Embryonic facial prominence (tissue), 1 donor: ENCODE measurements at regions not wholly inside any gene's neighbourhood (a gene's known extent, or its start where the extent isn't known, plus 50 kb on each side); places are given as distances from the start of the nearest gene placed in this dataset.

Experiments
- DNase-seq: peaks from one replicate; pipeline ENCODE4 v3.0.0-alpha.2; 2016; ENCODE audit errors: extremely low spot score

DNA sequence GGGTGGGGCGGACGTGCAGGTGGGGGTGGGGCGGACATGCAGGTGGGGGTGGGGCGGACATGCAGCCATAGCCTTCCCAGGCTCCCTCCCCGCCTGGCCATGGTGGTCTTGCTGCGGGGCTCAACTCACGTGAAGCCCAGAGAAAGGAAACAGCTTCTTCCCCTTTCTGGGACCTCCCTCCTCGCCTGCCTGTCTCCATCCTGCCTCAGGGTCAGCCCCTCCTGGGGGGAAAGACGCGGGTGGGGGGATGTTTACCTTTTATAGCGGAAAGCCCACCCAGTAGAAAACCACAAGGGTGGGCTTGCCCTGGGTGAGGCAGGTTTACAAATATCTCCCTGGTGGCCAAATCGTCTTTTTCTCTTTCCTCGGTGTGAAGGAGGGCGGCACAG is 520.0 kb downstream of the GLRX3 start:
- no peak for DNase-seq

DNA sequence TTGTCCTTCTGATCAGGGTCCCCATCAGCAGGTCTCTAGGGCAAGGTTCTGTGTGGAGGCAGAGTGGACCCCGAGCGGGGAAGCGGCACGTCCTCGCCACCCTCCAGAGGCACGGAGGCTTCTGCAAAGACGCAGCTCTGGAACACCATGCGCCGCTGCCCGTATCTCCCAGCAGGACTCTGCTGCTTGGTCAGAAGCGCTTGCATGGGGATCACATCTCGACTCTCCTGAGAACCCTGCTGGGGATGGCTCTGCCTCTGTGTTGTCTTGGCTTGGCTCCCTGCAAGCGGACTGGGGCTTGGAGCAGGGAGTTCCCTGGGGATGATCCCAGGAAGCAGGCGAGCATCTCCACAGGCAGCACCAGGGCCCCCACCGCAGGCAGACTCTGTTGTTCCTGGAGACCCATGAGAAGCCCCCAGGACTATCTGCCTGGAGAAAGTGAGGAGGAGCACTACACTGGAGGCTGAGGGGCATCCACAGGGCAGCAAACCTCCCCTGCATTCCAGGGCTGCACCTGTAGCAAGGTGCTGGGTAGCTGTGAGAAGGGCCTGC is 520.5 kb downstream of the GLRX3 start:
- DNase-seq = no peak

DNA sequence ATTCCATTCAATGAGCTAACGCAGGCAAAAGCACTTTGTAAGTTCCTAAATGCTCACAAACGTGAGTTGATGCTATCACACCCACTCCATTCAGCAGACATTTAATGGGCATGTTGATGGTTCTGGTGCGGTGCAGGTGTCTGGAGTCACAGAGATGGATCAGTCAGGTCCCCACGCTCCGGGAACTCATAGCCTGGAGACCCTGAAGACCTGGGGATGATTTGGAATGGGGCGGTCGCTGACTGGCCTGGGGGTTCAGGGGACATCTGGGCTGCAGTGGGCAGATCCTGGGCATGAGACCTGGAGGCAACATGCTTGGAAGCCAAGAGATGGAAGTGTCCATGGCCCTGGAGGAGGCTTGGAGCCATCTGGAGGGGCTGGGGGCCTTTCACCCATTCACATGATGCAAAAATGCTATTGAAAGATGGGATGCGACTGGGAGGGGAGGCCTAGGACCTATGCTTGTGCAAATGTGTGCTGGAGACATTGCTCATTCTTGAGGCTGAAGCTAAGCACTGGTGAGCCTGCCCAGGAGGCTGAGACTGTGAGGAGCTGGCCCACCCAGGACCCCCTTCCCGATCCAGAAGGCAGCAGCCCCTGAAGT is 522.6 kb downstream of the GLRX3 start:
- no peak for DNase-seq

DNA sequence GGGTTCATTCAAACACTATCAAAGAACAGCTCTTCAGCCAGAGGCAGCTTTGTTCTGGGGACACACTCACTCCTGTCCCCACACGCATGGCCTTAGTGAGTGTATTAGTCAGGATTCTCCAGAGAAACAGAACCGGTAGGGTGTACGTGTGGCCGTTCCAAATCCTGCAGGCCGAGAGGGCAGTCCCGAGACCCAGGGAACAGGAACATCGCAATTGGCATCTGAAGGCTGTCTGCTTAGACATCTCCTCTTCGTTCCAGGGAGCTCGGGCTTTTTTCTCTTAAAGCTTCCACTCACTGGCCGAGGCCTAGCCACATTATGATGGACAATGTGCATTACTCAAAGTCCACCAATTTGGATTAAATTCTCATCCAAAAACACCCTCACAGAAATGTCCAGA is 523.3 kb downstream of the GLRX3 start:
- DNase-seq = no peak

DNA sequence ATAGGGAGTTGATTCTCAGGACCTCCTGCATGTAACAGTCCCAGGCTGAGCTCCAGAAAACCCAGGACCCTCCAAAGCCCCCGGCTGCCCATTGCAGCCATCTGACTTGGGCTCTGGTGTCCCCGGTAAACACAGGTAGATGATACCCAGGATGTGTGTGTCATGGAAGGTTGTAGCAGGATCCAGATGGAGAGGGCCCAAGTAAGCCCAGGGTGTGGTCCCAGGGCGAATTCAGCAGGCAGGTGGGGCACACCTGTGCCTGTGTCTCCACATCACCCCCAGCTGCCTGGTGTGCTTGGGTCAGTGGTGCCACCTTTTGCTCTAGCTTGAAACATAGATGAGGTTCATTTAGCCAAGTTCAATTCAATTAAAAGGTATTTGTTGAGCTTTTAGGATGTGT is 524.1 kb downstream of the GLRX3 start:
- DNase-seq = no peak

DNA sequence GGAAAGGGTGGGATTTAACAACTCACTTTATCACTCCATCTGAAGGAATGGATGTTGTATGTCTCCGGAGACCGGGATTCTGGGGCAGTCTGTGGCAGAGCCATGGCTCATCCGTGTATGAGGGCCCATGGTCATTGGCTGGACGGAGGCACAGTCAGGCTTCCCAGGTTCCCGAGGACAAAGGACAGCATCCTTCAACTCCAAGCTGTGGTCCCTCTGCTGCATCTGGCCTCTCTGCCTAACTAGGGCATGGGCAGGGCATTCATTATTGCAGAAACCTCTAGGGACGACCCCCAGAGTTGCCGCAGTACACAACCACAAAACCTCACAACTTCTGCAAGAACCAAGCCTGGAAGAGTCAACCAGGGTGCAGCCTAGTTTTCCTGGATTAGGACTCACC is 525.2 kb downstream of the GLRX3 start:
- DNase-seq = no peak

DNA sequence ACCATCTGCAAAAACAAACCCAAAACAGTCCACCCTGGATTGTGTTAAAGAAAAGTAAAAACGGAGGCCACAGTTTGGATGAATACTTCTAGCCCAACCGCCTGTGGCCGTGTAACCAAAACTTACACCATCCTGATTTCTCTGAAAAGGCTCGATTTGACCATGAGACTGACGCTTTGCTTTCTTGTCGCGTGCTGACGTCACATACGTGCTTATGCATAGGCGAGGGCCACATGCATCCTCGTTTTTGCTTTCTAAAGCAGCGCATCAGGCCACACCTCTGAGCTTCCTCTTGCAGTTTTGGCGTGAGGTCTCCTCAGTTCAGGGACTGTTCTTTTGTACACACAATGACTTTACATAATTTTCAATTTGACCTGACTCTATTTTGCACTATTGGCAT is 526.6 kb downstream of the GLRX3 start:
- no peak for DNase-seq

DNA sequence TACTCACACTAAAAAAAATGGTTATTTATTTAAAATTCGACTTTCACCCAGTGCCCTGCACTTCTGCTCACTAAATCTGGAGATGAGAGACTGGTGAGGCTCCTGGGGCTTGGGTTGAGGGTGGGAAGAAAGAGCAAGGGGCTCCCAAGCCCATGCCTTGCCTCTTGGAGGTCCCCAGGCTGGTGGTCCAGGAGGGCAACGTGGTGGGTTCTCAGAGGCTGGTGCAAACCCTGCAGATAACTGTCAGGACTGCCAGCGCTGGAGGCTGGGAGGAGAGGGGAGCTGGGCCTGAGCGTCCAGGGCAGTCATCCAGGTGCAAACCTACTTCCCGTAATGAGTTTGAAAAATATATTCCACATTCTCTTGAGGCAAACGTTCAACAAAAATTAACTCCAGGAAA is 528.3 kb downstream of the GLRX3 start:
- no peak for DNase-seq

DNA sequence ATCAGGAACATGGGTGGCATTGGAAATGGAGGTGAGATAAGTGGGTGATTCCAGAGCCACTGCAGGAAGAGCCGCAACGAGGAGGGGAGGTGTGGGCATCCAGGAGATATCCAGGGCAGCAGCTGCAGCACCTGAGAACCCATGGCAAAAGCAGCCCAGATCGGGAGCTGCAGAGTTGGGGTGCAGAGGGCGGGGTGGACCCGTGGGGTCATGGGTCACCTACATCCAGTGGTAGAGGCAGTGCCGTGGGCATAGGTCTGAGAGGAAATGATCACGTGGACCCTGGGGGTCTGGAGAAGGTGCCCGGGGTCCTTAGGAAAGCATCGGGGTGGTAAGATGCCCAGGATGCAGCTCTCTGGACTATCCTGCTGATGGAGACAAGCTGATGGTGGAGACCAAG is 530.0 kb downstream of the GLRX3 start:
- no peak for DNase-seq

DNA sequence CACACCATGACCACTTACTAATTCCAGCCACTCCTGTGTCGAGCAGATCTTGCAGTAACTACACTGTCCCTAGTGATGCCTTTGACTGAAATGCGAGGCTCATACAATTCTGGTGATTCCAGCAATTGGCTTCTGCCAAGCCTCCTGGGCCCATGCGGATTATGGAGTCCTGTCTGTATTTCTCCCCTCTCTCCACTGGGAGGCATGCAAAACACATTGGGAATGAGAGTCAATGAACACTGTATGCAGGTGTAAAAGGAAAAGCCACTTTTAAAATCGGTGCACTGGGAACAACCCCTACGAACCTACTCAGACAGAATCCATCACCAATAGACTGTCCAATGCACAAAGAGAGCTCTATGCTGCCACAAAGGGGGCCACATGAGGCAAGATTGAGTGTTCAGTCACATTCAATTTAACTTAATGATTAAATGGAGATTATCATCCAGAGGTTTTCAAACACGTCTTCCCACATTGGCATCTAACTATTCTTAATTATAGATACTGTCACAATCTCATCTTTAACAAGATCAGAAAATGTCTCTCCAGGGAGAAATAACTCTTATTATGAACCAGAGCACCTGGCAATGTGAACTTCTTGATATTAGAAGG is 550.6 kb downstream of the GLRX3 start:
- no peak for DNase-seq

DNA sequence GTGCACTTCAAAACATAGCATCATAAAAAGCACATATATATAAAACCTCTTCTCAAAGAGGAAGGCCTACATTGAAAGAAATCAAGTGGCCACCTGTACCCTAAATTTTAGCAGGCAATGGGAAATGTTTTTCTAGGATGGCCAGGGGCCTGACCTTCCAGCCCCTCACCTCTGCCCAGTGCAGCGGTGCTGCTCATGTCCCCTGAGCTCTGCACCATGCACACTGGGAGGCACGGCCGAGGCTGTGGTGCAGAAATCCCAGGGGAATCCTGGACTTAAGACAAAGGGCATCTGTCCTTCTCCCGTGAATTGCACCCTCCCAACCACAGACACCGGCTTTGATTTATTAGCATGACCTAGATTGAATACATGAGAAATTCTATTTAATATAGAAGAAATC is 551.4 kb downstream of the GLRX3 start:
- no peak for DNase-seq

DNA sequence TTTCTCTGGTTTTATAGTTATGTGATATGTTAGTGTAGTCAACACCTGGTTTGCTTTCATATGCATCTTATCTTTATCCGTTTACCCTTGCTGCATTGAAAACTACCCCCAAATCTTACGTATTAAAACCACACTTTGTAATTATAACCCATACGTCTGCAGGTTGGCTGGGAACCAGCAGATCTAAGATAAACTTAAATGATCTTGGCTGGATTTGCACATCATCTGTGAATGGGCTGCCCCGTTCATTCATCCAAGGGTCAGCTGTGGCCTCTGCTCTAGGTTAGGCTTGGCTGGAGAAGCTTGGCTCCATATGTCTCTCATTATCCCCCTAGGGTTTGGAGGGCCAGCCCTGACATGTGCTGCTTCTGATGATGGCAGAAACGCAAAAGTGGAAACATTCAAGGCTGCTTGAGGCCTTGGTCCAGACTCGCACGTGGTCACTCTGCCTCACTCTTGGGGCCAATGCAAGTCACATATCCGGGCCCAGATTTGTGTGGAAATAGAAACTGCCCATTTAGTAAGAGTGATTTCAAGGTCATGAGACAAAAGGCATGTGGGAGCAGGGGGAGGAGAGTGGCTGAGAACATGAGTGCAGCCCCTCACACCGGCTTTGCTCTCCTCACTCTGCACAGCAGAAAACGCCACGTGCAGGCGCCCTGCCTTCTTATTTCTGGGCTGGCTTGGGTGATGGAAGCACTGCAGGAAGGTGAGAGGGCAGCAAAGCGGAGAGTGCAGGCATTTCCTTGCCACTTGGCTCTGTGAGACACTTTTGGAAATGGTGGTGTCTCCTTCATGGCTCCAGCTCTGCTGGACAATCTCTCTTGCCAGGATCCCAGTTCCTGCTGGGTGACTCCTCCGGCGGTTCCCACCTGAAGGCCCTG is 553.8 kb downstream of the GLRX3 start:
- DNase-seq = no peak

DNA sequence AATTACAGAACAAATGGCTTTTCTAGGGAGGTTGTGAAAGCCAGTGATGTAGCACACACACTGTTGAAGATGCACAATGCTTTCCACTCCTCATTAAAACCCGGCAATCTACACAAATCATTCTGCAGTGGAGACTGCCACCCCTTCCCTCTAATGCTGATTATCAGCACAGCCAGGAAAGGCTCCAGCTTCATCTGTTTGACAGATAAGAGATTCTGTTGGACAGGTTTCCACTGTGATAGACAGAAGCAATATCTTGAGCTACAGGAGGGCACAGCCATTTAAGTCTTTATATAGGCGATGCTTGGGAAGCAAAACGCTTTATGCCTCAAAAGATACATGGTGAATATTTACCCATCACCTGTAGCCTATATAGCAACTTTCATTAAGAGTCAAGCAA is 555.6 kb downstream of the GLRX3 start:
- DNase-seq = no peak

DNA sequence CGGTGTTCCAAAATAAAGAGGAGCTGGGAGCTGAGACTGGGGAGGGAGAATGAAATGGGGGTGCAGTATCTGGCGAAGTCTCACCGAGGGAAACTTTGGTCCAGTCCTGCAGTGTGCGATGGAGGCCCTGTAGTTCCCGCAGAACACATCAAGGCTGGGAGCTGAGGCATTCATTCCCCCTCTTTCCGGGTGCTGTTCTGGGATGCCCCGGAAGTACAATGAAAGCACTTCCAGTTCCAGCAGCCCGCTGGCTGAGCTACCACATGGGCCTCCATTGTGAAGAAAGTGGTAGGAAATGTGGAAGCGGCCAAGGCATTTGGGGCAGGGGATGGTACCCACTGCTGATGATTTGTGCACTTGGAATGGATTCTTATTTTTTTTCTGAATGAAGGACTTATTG is 560.7 kb downstream of the GLRX3 start:
- no peak for DNase-seq

DNA sequence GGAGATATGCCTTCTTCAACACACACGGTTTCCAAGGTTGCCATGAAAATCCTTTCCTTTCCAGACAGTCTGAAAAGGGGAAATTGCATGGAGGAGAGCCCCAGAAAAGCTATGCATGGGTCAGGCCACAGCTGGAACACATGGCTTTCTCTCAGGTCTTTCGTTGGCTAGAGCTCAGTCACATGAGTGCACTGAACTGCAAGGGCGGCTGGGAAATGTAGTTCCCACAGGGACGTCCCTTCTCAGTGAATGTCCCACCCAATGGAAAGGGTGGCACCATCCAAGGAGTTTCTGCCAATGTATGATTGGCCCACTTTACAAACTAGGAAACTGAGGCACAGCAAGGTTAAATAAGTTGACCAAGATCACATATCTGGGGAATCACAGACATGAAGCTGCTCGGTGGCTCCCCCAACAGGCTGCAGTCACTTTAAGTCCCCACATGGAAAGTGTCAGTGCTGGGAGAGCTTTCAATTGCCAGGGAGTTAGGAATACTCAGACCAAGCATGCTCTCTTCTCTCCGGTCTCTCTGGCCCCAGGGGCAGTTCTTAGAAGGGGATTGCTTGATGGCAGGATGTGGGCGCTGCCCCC is 571.3 kb downstream of the GLRX3 start:
- no peak for DNase-seq

DNA sequence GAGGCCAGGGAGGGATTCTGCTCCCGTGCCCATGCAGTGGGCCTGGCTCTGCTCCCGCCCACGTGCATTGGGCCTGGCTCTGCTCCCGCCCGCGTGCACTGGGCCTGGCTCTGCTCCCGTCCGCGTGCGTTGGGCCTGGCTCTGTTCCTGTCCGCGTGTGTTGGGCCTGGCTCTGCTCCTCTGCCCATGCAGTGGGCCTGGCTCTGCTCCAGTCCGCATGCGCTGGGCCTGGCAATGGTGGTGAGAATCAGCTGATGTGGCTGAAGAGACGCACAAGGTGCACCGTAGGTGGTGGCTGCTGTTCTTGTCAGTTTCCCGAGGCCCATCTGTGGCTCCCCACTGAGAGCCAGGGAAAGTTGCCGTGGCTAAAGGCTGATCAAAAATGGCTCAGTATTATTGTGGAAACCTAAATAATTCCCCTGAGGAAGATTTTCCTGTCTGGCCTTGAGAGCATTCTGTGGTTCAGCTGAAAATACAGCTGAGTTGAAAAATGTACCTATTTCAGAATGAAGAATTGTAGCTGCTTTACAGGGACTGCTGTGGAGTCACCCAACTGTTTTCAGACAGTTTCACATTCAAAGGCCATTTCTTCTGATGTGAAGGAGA is 572.4 kb downstream of the GLRX3 start:
- no peak for DNase-seq

DNA sequence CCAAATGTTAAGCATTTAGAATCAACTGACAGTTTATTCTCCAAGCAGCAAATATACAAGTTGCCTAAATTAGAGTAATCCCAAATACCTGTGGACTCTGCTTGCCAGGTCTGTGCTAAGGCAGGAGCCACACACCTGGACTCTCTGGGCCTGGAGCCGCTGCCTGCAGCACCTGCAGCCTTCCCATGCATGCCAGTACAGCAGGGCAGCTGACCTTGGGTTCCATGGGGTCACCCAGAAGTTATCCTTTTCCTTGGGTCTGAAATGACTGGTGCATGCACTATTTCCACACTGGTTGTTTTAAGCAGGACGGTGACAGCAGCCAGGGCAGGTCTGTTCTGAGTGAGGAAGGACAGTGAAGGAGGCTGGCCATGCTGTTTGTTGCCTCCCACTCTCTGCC is 573.2 kb downstream of the GLRX3 start:
- DNase-seq = no peak

DNA sequence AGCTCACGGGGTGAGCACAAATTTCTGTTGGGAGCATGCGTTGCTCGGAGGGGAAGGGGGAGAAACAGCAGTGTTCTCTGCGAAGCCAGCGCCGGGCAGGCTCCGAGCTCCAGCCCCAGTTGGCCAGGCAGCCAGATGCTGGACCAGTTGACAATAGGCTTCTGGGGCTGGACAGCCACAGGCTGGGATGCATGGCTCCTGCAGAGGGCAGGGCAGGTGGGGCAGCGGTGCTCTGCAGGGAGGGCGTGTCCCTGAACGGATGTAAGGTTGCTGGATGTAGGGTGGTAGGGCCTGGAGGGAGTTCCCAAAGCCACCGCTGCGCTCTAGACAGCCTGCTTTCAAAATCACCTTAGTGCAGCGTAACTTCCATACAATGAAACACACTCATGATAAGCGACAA is 574.9 kb downstream of the GLRX3 start:
- no peak for DNase-seq

DNA sequence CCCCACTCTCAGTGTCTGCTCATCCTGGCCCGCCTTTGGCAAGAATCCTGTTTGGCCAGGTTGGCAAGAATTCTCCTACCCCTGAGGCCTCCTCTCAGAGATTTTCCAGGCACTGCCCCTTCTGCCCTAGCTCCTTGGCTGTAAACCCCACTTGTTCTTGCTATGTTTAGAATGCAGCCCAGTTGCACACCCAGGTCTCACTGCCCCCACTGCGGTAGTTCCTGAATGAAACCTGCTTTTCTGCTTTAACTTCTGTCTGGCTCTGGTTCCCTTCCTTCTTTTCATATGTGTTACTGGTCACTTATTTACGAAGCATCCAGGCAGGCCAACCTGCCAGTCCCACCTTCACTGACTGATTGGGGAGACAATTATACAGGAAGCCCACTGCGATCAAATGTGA is 576.9 kb downstream of the GLRX3 start:
- DNase-seq = no peak

DNA sequence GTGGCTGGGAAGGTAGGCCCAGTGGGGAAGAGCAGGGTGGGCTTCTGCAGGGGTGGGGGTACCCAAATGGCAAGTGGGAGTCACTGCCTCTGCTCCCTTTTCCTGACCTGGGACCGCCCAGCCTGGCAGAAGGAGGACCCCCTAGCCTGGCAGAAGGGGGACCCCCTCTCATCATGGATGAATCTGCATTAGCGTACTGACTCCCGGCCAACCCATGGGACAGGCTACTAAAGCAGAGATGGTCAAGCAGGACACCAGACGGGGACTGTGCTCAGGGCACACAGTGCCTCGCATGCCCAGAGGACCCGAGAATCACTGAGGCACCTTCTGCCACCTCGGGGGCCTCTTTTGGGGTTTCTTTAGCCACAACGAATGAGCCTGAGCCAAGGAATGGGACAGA is 577.5 kb downstream of the GLRX3 start:
- no peak for DNase-seq

DNA sequence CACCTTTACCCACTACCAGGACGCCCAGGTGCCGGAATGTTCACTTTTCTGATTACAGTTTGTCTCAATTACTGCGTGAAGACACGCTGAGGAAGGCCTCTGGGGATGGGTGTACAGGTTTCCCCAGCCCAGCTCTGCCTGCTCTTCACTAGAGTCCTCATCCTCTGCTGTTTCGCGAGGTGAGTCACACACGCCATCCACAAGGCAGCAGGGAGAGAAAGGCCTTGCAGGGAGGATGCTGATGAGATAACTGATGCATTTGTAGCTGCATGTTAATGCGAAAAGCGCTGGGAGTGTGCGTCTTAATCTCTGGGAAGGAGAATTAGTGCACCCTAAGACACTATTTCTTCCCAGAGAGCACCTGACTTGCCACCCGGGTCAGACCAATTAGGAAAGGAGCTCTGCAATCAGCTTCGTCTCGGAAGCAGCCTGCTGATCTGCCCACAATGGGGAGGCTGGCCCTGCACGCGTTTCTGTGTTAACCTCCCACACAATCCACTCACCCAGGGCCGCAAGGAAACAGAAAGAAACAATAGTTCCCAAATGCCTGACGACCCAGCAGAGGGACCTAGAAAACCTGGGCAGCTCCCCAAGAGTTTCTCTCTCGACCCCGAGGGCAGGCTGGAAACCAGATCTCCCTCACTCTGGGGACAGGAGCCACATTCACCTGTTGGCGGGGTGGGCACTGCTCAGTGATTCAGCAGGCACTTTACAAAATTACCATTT is 578.7 kb downstream of the GLRX3 start:
- no peak for DNase-seq
